ENCODE measurements at regions not wholly inside any gene's neighbourhood (a gene's known extent, or its start where the extent isn't known, plus 50 kb on each side); places are given as distances from the start of the nearest gene placed in this dataset.

GRCh38 chr4:104938624-104939023 is 208.1 kb upstream of the TET2 start:
- CTCF ChIA-PET, result no interaction called here
- POLR2A ChIA-PET (ENCODE audit: low non-redundant PET), result no interaction called here
- TF ChIP-seq CTCF (conservative IDR thresholded peaks at IDR 0.05; ENCODE audit: low read depth), result no peak
- DNase-seq (ENCODE audit: low spot score), result no peak
- H3K27ac ChIP-seq, result no peak overlapping the region

- ChIA-PET POLR2A (ENCODE audit: low non-redundant PET) (no interaction called here), CTCF (no interaction called here)
- H3K27ac ChIP-seq, result no peak overlapping the region
- TF ChIP-seq CTCF (conservative IDR thresholded peaks at IDR 0.05; ENCODE audit: low read depth), result no peak
- no peak for DNase-seq (ENCODE audit: low spot score)
Observed at GRCh38 chr4:104940927-104941326, 205.7 kb upstream of the TET2 start.

GRCh38 chr4:104941661-104942062 is 205.0 kb upstream of the TET2 start:
- ChIA-PET POLR2A (ENCODE audit: low non-redundant PET) (no interaction called here), CTCF (interaction anchor here (0.7 kb wide), 1 partner anchor 97 kb away, joined by 3 read pairs; no protein-coding TSS in a partner anchor)
- H3K27ac ChIP-seq, result no peak overlapping the region
- no peak for TF ChIP-seq CTCF (conservative IDR thresholded peaks at IDR 0.05; ENCODE audit: low read depth)
- peak; percentile 3 for DNase-seq (ENCODE audit: low spot score)

- no peak overlapping the region for H3K27ac ChIP-seq
- CTCF ChIA-PET, result interaction anchor here (0.6 kb wide), 2 partner anchors 13 to 238 kb away, joined by 3 to 8 read pairs; no protein-coding TSS in a partner anchor
- no peak for TF ChIP-seq CTCF (conservative IDR thresholded peaks at IDR 0.05; ENCODE audit: low read depth)
- POLR2A ChIA-PET (ENCODE audit: low non-redundant PET), result no interaction called here
- no peak for DNase-seq (ENCODE audit: low spot score)
Observed at GRCh38 chr4:104942990-104943743, 203.5 kb upstream of the TET2 start.

GRCh38 chr4:104944596-104944995 is 202.1 kb upstream of the TET2 start:
- no peak for DNase-seq (ENCODE audit: low spot score)
- no peak for TF ChIP-seq CTCF (conservative IDR thresholded peaks at IDR 0.05; ENCODE audit: low read depth)
- H3K27ac ChIP-seq, result no peak overlapping the region
- POLR2A ChIA-PET (ENCODE audit: low non-redundant PET), result no interaction called here
- CTCF ChIA-PET, result no interaction called here

- CTCF ChIA-PET, result no interaction called here
- H3K27ac ChIP-seq, result no peak overlapping the region
- DNase-seq (ENCODE audit: low spot score), result no peak
- POLR2A ChIA-PET (ENCODE audit: low non-redundant PET), result no interaction called here
- TF ChIP-seq CTCF (conservative IDR thresholded peaks at IDR 0.05; ENCODE audit: low read depth), result no peak
Observed at GRCh38 chr4:104964410-104965175, 182.1 kb upstream of the TET2 start.

All from RWPE1 (cell line).